Spleen (tissue), 7 donors: ENCODE measurements at regions not wholly inside any gene's neighbourhood (a gene's known extent, or its start where the extent isn't known, plus 50 kb on each side); places are given as distances from the start of the nearest gene placed in this dataset.
"Not testable (repeated sequence)": the region's sequence is repeated elsewhere in the genome, so short reads cannot be mapped to it uniquely, and the experiment has no call there.

Experiments
- POLR2A ChIP-seq, 3 donors: fragments of 450-650 bp; IDR thresholded peaks; one replicate each; pipeline ENCODE4 v1.5.1; 2017; ENCODE audit warnings: antibody characterized with exemption in 3 of 3, mild to moderate bottlenecking in 1 of 3
- POLR2AphosphoS5 ChIP-seq, 3 donors: sonication (generic); formaldehyde crosslinking; IDR thresholded peaks; one replicate each; pipeline ENCODE4 v1.5.1; 2017; ENCODE audit warnings: antibody characterized with exemption in 3 of 3
- TF ChIP-seq, protein P1 (sequence below), 11 experiments: fragments of 200-600 bp in 7 of 11; fragments of 450-650 bp in 4 of 11; sonication (generic) in 4 of 11; IDR thresholded peaks in 8 of 11; conservative IDR thresholded peaks in 3 of 11; 1 replicate in 7 of 11; 2 replicates in 4 of 11; pipeline versions ENCODE4 v1.4.0 to v1.8.0; 2016 to 2021; ENCODE audit warnings: antibody characterized with exemption in 11 of 11, inconsistent platforms in 4 of 11, mild to moderate bottlenecking in 1 of 11
- donor health status: DM: no; HTN: no; CAD: no; lungs with moderate emphysema.
- donor health status: DM: no; HTN: no; CAD: no.
- donor health status: DM: no; HTN: no; CAD: no.

DNA sequence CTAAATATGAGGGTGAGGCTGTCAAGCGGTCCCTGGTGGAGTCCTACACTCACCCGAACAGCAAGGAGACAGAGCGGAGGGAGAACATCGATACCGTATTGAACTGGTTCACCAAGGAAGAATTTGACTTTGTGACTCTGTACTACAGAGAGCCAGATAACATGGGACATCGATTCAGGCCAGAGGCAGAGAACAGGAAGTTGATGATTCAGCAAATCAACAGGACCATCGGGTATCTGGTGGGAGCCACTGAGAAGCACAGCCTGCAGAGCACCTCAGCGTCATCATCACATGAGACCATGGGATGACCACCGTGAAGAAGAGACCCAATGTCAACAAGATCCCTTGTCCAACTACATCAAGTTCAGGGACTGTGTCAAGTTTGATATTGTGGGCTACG is 67.5 kb upstream of the ROPN1B start:
- TF ChIP-seq, protein P1, sequence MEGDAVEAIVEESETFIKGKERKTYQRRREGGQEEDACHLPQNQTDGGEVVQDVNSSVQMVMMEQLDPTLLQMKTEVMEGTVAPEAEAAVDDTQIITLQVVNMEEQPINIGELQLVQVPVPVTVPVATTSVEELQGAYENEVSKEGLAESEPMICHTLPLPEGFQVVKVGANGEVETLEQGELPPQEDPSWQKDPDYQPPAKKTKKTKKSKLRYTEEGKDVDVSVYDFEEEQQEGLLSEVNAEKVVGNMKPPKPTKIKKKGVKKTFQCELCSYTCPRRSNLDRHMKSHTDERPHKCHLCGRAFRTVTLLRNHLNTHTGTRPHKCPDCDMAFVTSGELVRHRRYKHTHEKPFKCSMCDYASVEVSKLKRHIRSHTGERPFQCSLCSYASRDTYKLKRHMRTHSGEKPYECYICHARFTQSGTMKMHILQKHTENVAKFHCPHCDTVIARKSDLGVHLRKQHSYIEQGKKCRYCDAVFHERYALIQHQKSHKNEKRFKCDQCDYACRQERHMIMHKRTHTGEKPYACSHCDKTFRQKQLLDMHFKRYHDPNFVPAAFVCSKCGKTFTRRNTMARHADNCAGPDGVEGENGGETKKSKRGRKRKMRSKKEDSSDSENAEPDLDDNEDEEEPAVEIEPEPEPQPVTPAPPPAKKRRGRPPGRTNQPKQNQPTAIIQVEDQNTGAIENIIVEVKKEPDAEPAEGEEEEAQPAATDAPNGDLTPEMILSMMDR (IDR thresholded peaks at IDR 0.05 in 8 of 11, conservative IDR thresholded peaks at IDR 0.05 in 3 of 11): not testable (repeated sequence)
- not testable (repeated sequence) for TF ChIP-seq POLR2A, POLR2AphosphoS5 (IDR thresholded peaks at IDR 0.05)
